Endothelial cell of umbilical vein (primary cell): ENCODE measurements at regions not wholly inside any gene's neighbourhood (a gene's known extent, or its start where the extent isn't known, plus 50 kb on each side); places are given as distances from the start of the nearest gene placed in this dataset.

ENCODE experiments used
- FOS ChIP-seq: IDR thresholded peaks from 2 replicates; pipeline ENCODE4 v1.6.1; 2011; ENCODE audit warnings: mild to moderate bottlenecking, low read length, moderate library complexity, borderline replicate concordance; ENCODE audit not compliant: insufficient read depth
- POLR2A ChIP-seq: IDR thresholded peaks from 2 replicates; pipeline ENCODE4 v1.6.1; 2012; ENCODE audit warnings: low read depth, mild to moderate bottlenecking, control low read depth, low read length

DNA sequence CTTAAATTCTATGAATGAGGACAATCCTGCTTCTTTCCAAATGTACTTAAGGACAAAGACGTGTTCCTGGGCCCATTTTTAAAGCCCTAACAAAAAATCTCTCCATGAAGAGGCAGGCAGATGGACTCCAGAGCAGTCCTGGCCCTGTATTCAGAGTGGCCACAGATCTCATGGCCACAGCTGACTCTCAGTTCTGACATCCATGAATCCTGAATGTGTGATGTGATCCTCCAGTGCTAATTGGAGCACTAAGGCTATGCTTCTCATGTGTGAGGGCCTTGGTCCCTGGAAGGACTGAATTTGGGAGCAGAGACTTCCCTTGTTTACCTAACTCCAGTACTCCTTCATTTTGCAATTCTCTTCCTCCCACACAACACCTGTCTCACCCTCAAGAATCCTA lies 373.0 kb downstream of the AGTPBP1 start:
- TF ChIP-seq FOS (no peak), POLR2A (no peak)
